Activated T-cell treated with anti-CD3 and anti-CD28 coated beads, Interleukin-2, amount 50 U/mL, for 72 hours (primary cell): ENCODE measurements at regions not wholly inside any gene's neighbourhood (a gene's known extent, or its start where the extent isn't known, plus 50 kb on each side); places are given as distances from the start of the nearest gene placed in this dataset.

ENCODE experiments used
- ATAC-seq, 2 donors: fragments of 150-1000 bp; cut with Tn5 transposase; replicated peaks in 1 of 2; 2 replicates each; pipeline ENCODE4 v1.10.0; 2021; ENCODE audit warnings: moderate library complexity in 2 of 2, mild to moderate bottlenecking in 1 of 2
- DNase-seq, 2 donors: peaks; one replicate each; pipeline ENCODE4 v3.0.0; 2021 to 2022; ENCODE audit warnings: mixed read lengths in 1 of 2
- H3K27ac Mint-ChIP-seq: one replicate; pipeline ENCODE4 v1.8.0; 2022; ENCODE audit warnings: mild to moderate bottlenecking, moderate library complexity, mixed read lengths
- H3K27me3 Mint-ChIP-seq: one replicate; pipeline ENCODE4 v1.8.0; 2022; ENCODE audit warnings: low read depth, mixed read lengths
- H3K36me3 Mint-ChIP-seq, 2 donors: one replicate each; pipeline ENCODE4 v1.8.0; 2022; ENCODE audit warnings: mixed read lengths in 2 of 2, mild to moderate bottlenecking in 1 of 2; ENCODE audit not compliant: insufficient read depth in 2 of 2
- H3K4me1 Mint-ChIP-seq: one replicate; pipeline ENCODE4 v1.8.0; 2022; ENCODE audit warnings: low read depth, mixed read lengths
- H3K4me3 Mint-ChIP-seq, 2 donors: one replicate each; pipeline ENCODE4 v1.8.0; 2022; ENCODE audit warnings: mild to moderate bottlenecking in 2 of 2, mixed read lengths in 2 of 2, moderate library complexity in 2 of 2
- H3K9me3 Mint-ChIP-seq, 2 donors: one replicate each; pipeline ENCODE4 v1.8.0; 2022; ENCODE audit warnings: mixed read lengths in 2 of 2

DNA sequence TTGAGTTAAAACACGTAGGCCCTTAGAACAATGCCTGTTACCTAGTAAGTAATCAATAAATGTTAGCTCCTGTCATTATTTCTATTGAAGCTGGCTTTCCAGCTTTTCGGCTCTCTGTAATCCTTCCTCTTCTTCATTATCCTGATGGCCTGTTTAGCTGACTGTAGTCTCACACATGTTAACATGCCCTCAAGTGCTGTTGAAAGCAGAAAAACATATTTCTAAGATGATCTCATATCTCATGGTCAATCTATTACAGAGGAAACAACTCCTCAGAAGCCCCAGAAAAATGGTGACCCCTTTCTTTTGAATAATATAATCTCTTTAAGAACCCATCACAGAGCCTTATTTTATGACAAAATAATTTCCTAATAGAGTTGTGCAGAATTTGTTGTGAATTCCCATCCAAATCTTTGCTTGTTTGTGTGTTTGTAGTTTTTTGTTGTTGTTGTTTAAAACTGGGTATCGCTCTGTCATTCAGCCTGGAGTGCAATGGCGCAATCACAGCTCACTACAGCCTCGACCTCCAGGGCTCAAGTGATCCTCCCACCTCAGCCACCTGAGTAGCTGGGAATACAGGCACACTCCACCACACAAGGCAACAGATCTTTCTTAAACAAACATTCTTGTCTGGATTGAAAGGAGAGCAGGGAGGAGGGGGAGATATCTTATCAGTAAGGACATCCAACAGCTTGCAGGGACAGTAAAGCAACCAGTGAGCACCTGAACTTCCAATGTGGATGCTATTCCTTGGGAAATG lies 242.5 kb upstream of the CAND1 start:
- no peak for DNase-seq
- Mint-ChIP-seq H3K4me1 (no peaks in the 10 kb centered on the region), H3K27me3 (peaks cover 10% of the 10 kb centered on the region), H3K4me3 (no peak overlapping the region), H3K9me3 (no peaks in the 10 kb centered on the region), H3K36me3 (no peaks in the 10 kb centered on the region), H3K27ac (no peak overlapping the region)
- no peak for ATAC-seq

DNA sequence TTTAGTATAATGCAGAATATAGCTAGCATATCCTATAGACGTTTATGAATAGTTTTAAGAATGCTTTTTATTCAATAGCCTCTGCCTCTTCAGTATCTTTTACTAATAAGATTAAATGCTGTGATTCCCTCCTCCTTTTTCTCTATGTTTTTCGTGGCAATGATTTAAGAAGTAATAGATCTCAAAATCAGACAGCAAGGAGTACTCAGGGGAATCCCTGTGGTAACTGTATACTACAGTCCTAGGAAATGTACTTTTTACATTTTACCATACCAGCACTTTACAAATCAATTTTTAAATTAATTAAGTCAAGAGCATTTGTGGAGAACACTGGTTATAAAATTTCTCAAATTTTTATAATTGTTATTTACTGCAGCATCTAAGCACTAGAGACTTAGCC lies 240.6 kb upstream of the CAND1 start:
- Mint-ChIP-seq H3K27ac (no peak overlapping the region), H3K36me3 (no peaks in the 10 kb centered on the region), H3K27me3 (peaks cover 10% of the 10 kb centered on the region), H3K4me3 (no peak overlapping the region), H3K9me3 (no peaks in the 10 kb centered on the region), H3K4me1 (no peaks in the 10 kb centered on the region)
- DNase-seq (no peak), ATAC-seq (no peak)

GRCh38 chr12:67034110-67034879 lies 234.9 kb upstream of the CAND1 start:
- no peaks in the 10 kb centered on the region for H3K9me3 Mint-ChIP-seq
- no peak overlapping the region for H3K27ac Mint-ChIP-seq
- H3K4me1 Mint-ChIP-seq: no peaks in the 10 kb centered on the region
- peak; percentile 16 to 37 for DNase-seq
- peaks cover 4% of the 10 kb centered on the region for H3K27me3 Mint-ChIP-seq
- no peaks in the 10 kb centered on the region for H3K36me3 Mint-ChIP-seq
- ATAC-seq: peak; percentile 68 to 84
- H3K4me3 Mint-ChIP-seq: no peak overlapping the region

- Mint-ChIP-seq H3K4me3 (no peak overlapping the region), H3K9me3 (no peaks in the 10 kb centered on the region), H3K36me3 (no peaks in the 10 kb centered on the region), H3K27ac (no peak overlapping the region), H3K4me1 (no peaks in the 10 kb centered on the region), H3K27me3 (peaks cover 4% of the 10 kb centered on the region)
- no peak for DNase-seq
- ATAC-seq: no peak
These were observed 234.0 kb upstream of the CAND1 start for GRCh38 chr12:67035121-67035520.

- ATAC-seq (no peak), DNase-seq (no peak)
- no peak overlapping the region for H3K27ac Mint-ChIP-seq
- no peak overlapping the region for H3K4me3 Mint-ChIP-seq
- H3K9me3 Mint-ChIP-seq: no peaks in the 10 kb centered on the region
- peaks cover 3% of the 10 kb centered on the region for H3K27me3 Mint-ChIP-seq
- no peaks in the 10 kb centered on the region for H3K4me1 Mint-ChIP-seq
- H3K36me3 Mint-ChIP-seq: no peaks in the 10 kb centered on the region
These were observed 230.7 kb upstream of the CAND1 start for GRCh38 chr12:67038486-67038885.

DNA sequence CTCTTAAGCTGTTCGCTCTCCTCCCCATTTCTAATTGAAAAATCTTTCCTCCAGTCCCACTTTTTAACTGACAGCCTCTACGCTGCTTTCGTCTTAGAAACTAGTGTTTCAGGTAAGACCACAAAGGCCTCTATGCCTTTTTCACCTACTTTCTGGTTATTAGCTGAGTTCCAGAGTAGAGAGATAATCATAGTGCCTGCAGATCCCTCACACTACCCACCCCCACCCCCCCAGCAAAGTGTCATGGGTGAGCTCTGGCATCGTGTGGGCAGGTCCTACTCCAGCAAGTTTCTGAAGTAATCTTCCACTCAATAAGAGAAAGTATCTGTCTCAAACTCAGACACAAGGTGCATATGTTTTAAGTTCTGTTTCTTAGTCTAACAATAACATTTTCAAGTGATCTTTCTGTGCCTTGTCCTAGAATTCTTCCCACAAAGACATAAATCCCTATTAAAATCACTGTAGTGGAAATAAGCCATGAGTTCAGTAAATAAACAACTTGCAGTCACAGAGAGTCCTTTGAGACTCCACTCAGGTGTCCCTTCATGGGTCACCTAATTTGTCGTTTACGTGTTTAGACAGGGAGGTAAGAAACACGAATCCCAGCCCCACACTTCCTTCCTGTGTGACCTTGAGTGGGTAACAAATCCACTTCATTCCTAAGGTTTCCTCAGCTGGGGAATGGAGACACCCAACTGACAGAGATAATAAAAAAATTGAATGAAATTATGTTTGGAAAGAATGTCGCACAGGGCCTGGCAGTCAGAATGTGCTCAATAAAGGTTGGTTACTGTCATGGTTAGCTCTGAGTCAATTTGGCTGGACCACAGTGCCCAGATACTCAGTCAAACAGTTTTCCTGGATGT lies 228.9 kb upstream of the CAND1 start:
- Mint-ChIP-seq H3K27me3 (no peaks in the 10 kb centered on the region), H3K27ac (no peak overlapping the region), H3K4me3 (no peak overlapping the region), H3K36me3 (no peaks in the 10 kb centered on the region), H3K9me3 (no peaks in the 10 kb centered on the region), H3K4me1 (no peaks in the 10 kb centered on the region)
- DNase-seq (no peak), ATAC-seq (no peak)

DNA sequence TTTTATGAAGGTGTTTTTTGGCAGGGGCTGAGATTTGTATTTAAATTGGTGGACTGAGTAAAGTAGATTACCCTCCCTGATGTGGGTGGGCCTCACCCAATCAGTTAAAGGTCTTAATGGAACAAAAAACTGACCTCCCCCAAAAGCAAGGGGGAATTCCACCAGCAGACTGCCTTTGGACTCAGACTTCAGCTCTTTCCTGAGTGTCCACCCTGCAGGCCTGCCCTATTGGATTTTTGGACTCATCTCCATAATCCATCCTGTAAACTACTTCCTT lies 228.4 kb upstream of the CAND1 start:
- ATAC-seq: no peak
- Mint-ChIP-seq H3K27me3 (no peaks in the 10 kb centered on the region), H3K27ac (no peak overlapping the region), H3K4me1 (no peaks in the 10 kb centered on the region), H3K4me3 (no peak overlapping the region), H3K9me3 (no peaks in the 10 kb centered on the region), H3K36me3 (no peaks in the 10 kb centered on the region)
- no peak for DNase-seq

- H3K27me3 Mint-ChIP-seq: no peaks in the 10 kb centered on the region
- no peak overlapping the region for H3K4me3 Mint-ChIP-seq
- ATAC-seq: no peak
- no peaks in the 10 kb centered on the region for H3K4me1 Mint-ChIP-seq
- no peak overlapping the region for H3K27ac Mint-ChIP-seq
- DNase-seq: no peak
- H3K9me3 Mint-ChIP-seq: no peaks in the 10 kb centered on the region
- no peaks in the 10 kb centered on the region for H3K36me3 Mint-ChIP-seq
These were observed 226.4 kb upstream of the CAND1 start for GRCh38 chr12:67042697-67043131.

- DNase-seq: no peak
- no peak overlapping the region for H3K27ac Mint-ChIP-seq
- no peaks in the 10 kb centered on the region for H3K4me1 Mint-ChIP-seq
- no peaks in the 10 kb centered on the region for H3K27me3 Mint-ChIP-seq
- H3K9me3 Mint-ChIP-seq: no peaks in the 10 kb centered on the region
- ATAC-seq: no peak
- H3K36me3 Mint-ChIP-seq: no peaks in the 10 kb centered on the region
- no peak overlapping the region for H3K4me3 Mint-ChIP-seq
These were observed 225.4 kb upstream of the CAND1 start for GRCh38 chr12:67043771-67044170.

GRCh38 chr12:67045650-67046049 lies 223.5 kb upstream of the CAND1 start:
- Mint-ChIP-seq H3K27me3 (no peaks in the 10 kb centered on the region), H3K4me3 (no peak overlapping the region), H3K4me1 (no peaks in the 10 kb centered on the region), H3K27ac (no peak overlapping the region), H3K36me3 (no peaks in the 10 kb centered on the region), H3K9me3 (no peaks in the 10 kb centered on the region)
- ATAC-seq (no peak), DNase-seq (no peak)

- ATAC-seq (no peak), DNase-seq (no peak)
- H3K27me3 Mint-ChIP-seq: no peaks in the 10 kb centered on the region
- no peak overlapping the region for H3K27ac Mint-ChIP-seq
- H3K4me3 Mint-ChIP-seq: no peak overlapping the region
- H3K9me3 Mint-ChIP-seq: no peaks in the 10 kb centered on the region
- no peaks in the 10 kb centered on the region for H3K36me3 Mint-ChIP-seq
- H3K4me1 Mint-ChIP-seq: no peaks in the 10 kb centered on the region
These were observed 223.1 kb upstream of the CAND1 start for GRCh38 chr12:67046062-67046461.

DNA sequence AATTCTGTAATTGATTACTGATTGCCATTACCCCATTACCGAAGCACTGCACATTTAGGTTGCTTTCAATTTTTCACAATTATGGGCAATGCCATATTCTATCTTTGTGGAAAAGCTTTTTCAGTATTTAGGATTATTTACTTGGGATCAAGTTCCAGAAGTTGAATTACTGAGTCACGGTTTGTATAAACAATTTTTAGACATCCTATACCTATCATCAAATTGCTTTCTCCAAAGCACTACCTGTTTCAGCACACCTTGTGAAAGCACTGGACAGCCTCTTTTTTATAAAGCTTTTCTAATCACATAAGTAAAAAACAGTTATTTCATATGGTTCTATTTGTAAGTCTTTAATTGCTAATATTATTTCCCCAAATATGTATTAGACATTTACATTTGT lies 221.5 kb upstream of the CAND1 start:
- no peak for DNase-seq
- no peaks in the 10 kb centered on the region for H3K4me1 Mint-ChIP-seq
- no peaks in the 10 kb centered on the region for H3K9me3 Mint-ChIP-seq
- no peak overlapping the region for H3K4me3 Mint-ChIP-seq
- H3K27ac Mint-ChIP-seq: no peak overlapping the region
- no peaks in the 10 kb centered on the region for H3K27me3 Mint-ChIP-seq
- H3K36me3 Mint-ChIP-seq: no peaks in the 10 kb centered on the region
- ATAC-seq: no peak

DNA sequence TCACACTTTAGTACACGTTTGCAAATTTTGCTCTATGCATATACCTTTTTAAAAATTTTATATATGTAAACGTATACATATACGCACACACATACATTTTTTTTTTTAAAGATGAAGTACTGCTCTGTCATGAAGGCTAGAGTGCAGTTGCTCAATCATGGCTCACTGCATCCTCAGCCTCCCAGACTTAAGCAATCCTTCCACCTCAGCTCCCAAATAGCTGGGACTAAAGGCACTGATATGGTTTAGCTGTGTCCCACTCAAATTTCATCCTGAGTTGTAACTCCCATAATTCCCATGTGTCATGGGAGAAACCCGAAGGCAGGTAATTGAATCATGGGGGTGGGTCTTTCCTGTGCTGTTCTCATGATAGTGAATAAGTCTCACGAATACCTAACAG lies 220.8 kb upstream of the CAND1 start:
- H3K4me3 Mint-ChIP-seq: no peak overlapping the region
- H3K4me1 Mint-ChIP-seq: no peaks in the 10 kb centered on the region
- DNase-seq (no peak), ATAC-seq (no peak)
- H3K9me3 Mint-ChIP-seq: no peaks in the 10 kb centered on the region
- no peaks in the 10 kb centered on the region for H3K36me3 Mint-ChIP-seq
- H3K27me3 Mint-ChIP-seq: no peaks in the 10 kb centered on the region
- no peak overlapping the region for H3K27ac Mint-ChIP-seq
